Endothelial cell of umbilical vein (primary cell): ENCODE measurements at regions not wholly inside any gene's neighbourhood (a gene's known extent, or its start where the extent isn't known, plus 50 kb on each side); places are given as distances from the start of the nearest gene placed in this dataset.

Source experiments
- BruUV-seq: library from RNA; stranded (reverse); fragments of 400-500 nt; replicated peaks from 2 replicates; lab custom pipeline; 2021; lab: Mats Ljungman, UMichigan
- CTCF ChIA-PET: fragments of 300-600, 350-600 bp; sonication (Branson Sonifier 250); formaldehyde crosslinking; loops from one replicate; lab custom pipeline; 2021; ENCODE audit warnings: antibody characterized with exemption, inconsistent platforms; lab: Charles Lee
- POLR2A ChIA-PET: fragments of 300-600, 350-600 bp; sonication (Branson Sonifier 250); formaldehyde crosslinking; loops from one replicate; lab custom pipeline; 2021; ENCODE audit warnings: antibody characterized with exemption, inconsistent platforms; lab: Charles Lee
- DNase-seq: peaks from one replicate; pipeline ENCODE4 v3.0.0-alpha.2; 2011; ENCODE audit warnings: low read depth, low spot score
- FAIRE-seq: peaks from 2 replicates; lab custom pipeline; 2011; peaks lifted over from hg19 to GRCh38; lab: Jason Lieb, UNC
- H2AFZ ChIP-seq: 2 replicates; pipeline ENCODE4 v1.6.0; 2012; ENCODE audit warnings: low read depth, low read length, control low read depth, inconsistent platforms
- H3K27ac ChIP-seq: 2 replicates; pipeline ENCODE4 v1.5.1; 2011; ENCODE audit warnings: low read depth, mild to moderate bottlenecking, control low read depth, low read length, moderate library complexity; ENCODE audit not compliant: insufficient read depth
- H3K27me3 ChIP-seq, 2 experiments: 2 replicates each; pipeline versions ENCODE4 v1.6.0 to v1.6.1; 2011; ENCODE audit warnings: low read length in 2 of 2, mixed read lengths in 1 of 2; ENCODE audit not compliant: control insufficient read depth in 2 of 2, insufficient read depth in 2 of 2
- H3K36me3 ChIP-seq, 2 experiments: 2 replicates in 1 of 2; 3 replicates in 1 of 2; pipeline ENCODE4 v1.5.1; 2011; ENCODE audit warnings: low read length in 2 of 2, mild to moderate bottlenecking in 1 of 2, moderate library complexity in 1 of 2; ENCODE audit not compliant: control insufficient read depth in 2 of 2, insufficient read depth in 2 of 2; ENCODE audit errors: extremely low read depth in 1 of 2
- H3K4me1 ChIP-seq: 3 replicates; pipeline ENCODE4 v1.5.1; 2011; ENCODE audit warnings: mild to moderate bottlenecking, low read length; ENCODE audit not compliant: control insufficient read depth, insufficient read depth; ENCODE audit errors: extremely low read depth
- H3K4me2 ChIP-seq: 2 replicates; pipeline ENCODE4 v1.6.1; 2011; ENCODE audit warnings: low read length, control low read depth, mixed read lengths; ENCODE audit not compliant: insufficient read depth
- H3K4me3 ChIP-seq, 3 experiments: fragments of 200-600 bp in 1 of 3; sonication (generic), shearing (Covaris generic) in 1 of 3; replicated peaks in 1 of 3; 2 replicates each; pipeline ENCODE4 v1.5.1; 2011 to 2016; ENCODE audit warnings: control low read depth in 3 of 3, low read length in 3 of 3, mild to moderate bottlenecking in 2 of 3, inconsistent platforms in 1 of 3, low read depth in 1 of 3, moderate library complexity in 1 of 3; ENCODE audit not compliant: insufficient read depth in 1 of 3
- H3K79me2 ChIP-seq: 2 replicates; pipeline ENCODE4 v1.6.0; 2012; ENCODE audit warnings: low read length, inconsistent platforms; ENCODE audit not compliant: control insufficient read depth, insufficient read depth
- H3K9ac ChIP-seq: replicated peaks from 2 replicates; pipeline ENCODE3; 2011; ENCODE audit warnings: low read length, control low read depth; ENCODE audit not compliant: insufficient read depth; ENCODE audit errors: extremely low read depth
- H3K9me1 ChIP-seq: replicated peaks from 3 replicates; pipeline ENCODE4 v1.6.0; 2011; ENCODE audit warnings: mild to moderate bottlenecking, low read length; ENCODE audit not compliant: control insufficient read depth, insufficient read depth; ENCODE audit errors: extremely low read depth
- H3K9me3 ChIP-seq: replicated peaks from 2 replicates; pipeline ENCODE4 v1.5.1; 2012; ENCODE audit warnings: low read length, inconsistent platforms; ENCODE audit not compliant: control insufficient read depth, insufficient read depth
- H4K20me1 ChIP-seq: replicated peaks from 2 replicates; pipeline ENCODE3; 2011; ENCODE audit warnings: mild to moderate bottlenecking, low read length; ENCODE audit not compliant: control insufficient read depth, insufficient read depth; ENCODE audit errors: extremely low read depth
- CTCF ChIP-seq, 2 donors: IDR thresholded peaks; 1 replicate in 1 of 2; 2 replicates in 1 of 2; pipeline ENCODE4 v1.5.1; 2011; ENCODE audit warnings: low read length in 2 of 2, mild to moderate bottlenecking in 2 of 2, moderate library complexity in 2 of 2, control low read depth in 1 of 2, inconsistent platforms in 1 of 2, low read depth in 1 of 2; ENCODE audit not compliant: insufficient read depth in 1 of 2; ENCODE audit errors: extremely low read depth in 1 of 2
- EZH2 ChIP-seq: IDR thresholded peaks from 2 replicates; pipeline ENCODE4 v1.6.1; 2012; ENCODE audit warnings: borderline replicate concordance, low read depth, mild to moderate bottlenecking, moderate library complexity, low read length, inconsistent platforms; ENCODE audit not compliant: severe bottlenecking
- FOS ChIP-seq: IDR thresholded peaks from 2 replicates; pipeline ENCODE4 v1.6.1; 2011; ENCODE audit warnings: mild to moderate bottlenecking, low read length, moderate library complexity, borderline replicate concordance; ENCODE audit not compliant: insufficient read depth
- GATA2 ChIP-seq: IDR thresholded peaks from 2 replicates; pipeline ENCODE4 v1.7.0; 2011; ENCODE audit warnings: low read depth, mild to moderate bottlenecking, moderate library complexity, mixed read lengths, low read length; ENCODE audit not compliant: insufficient read length, insufficient read depth
- JUN ChIP-seq: IDR thresholded peaks from 2 replicates; pipeline ENCODE4 v1.6.1; 2011; ENCODE audit warnings: borderline replicate concordance, low read depth; ENCODE audit not compliant: insufficient read length, insufficient read depth
- MYC ChIP-seq: IDR thresholded peaks from one replicate; pipeline ENCODE4 v1.6.1; 2011; ENCODE audit warnings: mild to moderate bottlenecking, low read depth, low read length
- POLR2A ChIP-seq: IDR thresholded peaks from 2 replicates; pipeline ENCODE4 v1.6.1; 2012; ENCODE audit warnings: low read depth, mild to moderate bottlenecking, control low read depth, low read length
- POLR2AphosphoS5 ChIP-seq: IDR thresholded peaks from 2 replicates; pipeline ENCODE4 v1.6.1; 2012; ENCODE audit warnings: low read depth, mild to moderate bottlenecking, control low read depth, low read length, moderate library complexity; ENCODE audit not compliant: insufficient read depth
- dilution Hi-C: fragments of 300-500 bp; cut with MboI; formaldehyde crosslinking; loops from one replicate; pipeline ENCODE4 v1.15.0; 2019; ENCODE audit warnings: low sequenced_read_pairs; ENCODE audit not compliant: extremely low pct_ligation_motif_present
- intact Hi-C: fragments of 100-400 bp; cut with micrococcal nuclease; formaldehyde crosslinking; loops from one replicate; pipeline ENCODE4 v1.10.0; 2022
- TF ChIP-seq, protein P1 (sequence below): IDR thresholded peaks from 2 replicates; pipeline ENCODE4 v1.6.1; 2011; ENCODE audit not compliant: insufficient read depth, insufficient read length

DNA sequence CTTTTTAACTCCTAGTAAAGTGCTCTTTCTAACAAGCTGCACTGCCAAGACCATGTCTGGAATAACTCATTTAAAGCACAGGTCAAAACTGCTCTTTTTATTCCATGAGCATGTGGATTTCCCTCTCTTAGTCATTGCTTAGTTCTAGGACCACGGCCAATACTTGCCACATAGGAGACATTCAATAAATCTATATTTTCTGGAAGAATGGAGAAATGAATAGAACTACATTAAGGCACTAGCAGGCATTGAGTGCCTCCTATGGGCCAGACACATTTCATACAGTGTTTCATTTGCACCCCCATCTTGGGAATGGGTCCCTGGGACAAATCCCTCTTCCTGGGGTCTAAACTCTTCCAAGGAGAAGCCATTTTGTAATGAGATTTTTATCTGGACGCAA lies 552.8 kb upstream of the CITED2 start:
- dilution Hi-C loops, result no loop called here
- Histone ChIP-seq H3K4me2 (no peak overlapping the region), H3K9me1 (no peaks in the 10 kb centered on the region), H3K27ac (no peak overlapping the region), H3K4me3 (no peak overlapping the region), H2AFZ (no peak overlapping the region), H3K27me3 (no peaks in the 10 kb centered on the region), H3K9ac (no peak overlapping the region), H3K36me3 (no peaks in the 10 kb centered on the region), H4K20me1 (no peaks in the 10 kb centered on the region), H3K79me2 (no peaks in the 10 kb centered on the region), H3K4me1 (no peaks in the 10 kb centered on the region), H3K9me3 (no peaks in the 10 kb centered on the region)
- CTCF ChIA-PET, result no interaction called here
- no peak for FAIRE-seq
- TF ChIP-seq CTCF (IDR thresholded peaks at IDR 0.05; ENCODE audit: extremely low read depth in 1 of 2, insufficient read depth in 1 of 2, low read depth in 1 of 2, low read length in 2 of 2) (no peak), POLR2A (no peak), EZH2 (no peak)
- intact Hi-C loops, result loop anchor here (5.0 kb wide), 1 partner anchor 555 kb away; the partner anchor contains the start of gene CITED2
- POLR2A ChIA-PET, result no interaction called here
- BruUV-seq, result no TSS peak
- peak; percentile 22 for DNase-seq

DNA sequence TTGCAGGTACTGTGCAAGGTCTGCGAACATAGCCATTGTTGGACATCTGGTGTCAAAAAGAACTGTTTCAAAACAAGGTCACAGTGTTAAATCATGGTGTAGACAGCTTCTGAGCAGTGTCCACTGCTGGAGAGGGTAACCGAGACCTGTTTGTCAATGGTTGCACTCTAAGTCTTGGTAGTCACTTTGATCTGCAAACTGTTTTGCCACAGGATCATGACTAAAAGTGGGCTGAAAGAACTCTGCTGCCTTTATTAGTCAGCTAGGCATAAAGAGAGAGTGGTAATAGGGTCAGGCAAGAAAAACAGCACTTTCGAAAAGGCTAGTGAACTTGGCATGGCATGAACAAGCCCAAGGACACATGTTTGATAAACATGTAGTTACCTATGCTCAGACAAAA lies 552.3 kb upstream of the CITED2 start:
- no TSS peak for BruUV-seq
- no peak overlapping the region for H3K4me3 ChIP-seq
- H4K20me1 ChIP-seq, result no peaks in the 10 kb centered on the region
- H3K9me1 ChIP-seq, result no peaks in the 10 kb centered on the region
- dilution Hi-C loops, result no loop called here
- ChIA-PET CTCF (no interaction called here), POLR2A (no interaction called here)
- H2AFZ ChIP-seq, result no peak overlapping the region
- H3K4me2 ChIP-seq, result no peak overlapping the region
- no peak overlapping the region for H3K9ac ChIP-seq
- no peaks in the 10 kb centered on the region for H3K9me3 ChIP-seq
- no peak for FAIRE-seq
- H3K36me3 ChIP-seq, result no peaks in the 10 kb centered on the region
- no peaks in the 10 kb centered on the region for H3K27me3 ChIP-seq
- H3K27ac ChIP-seq, result no peak overlapping the region
- H3K4me1 ChIP-seq, result no peaks in the 10 kb centered on the region
- no peak for TF ChIP-seq POLR2A
- no peak for TF ChIP-seq EZH2
- no peak for TF ChIP-seq FOS
- no peak for TF ChIP-seq POLR2AphosphoS5
- TF ChIP-seq, protein P1, sequence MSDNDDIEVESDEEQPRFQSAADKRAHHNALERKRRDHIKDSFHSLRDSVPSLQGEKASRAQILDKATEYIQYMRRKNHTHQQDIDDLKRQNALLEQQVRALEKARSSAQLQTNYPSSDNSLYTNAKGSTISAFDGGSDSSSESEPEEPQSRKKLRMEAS, result no peak
- no peak for TF ChIP-seq JUN
- no peak for TF ChIP-seq CTCF (IDR thresholded peaks at IDR 0.05; ENCODE audit: extremely low read depth in 1 of 2, insufficient read depth in 1 of 2, low read depth in 1 of 2, low read length in 2 of 2)
- no peak for TF ChIP-seq GATA2
- TF ChIP-seq MYC, result no peak
- H3K79me2 ChIP-seq, result no peaks in the 10 kb centered on the region
- intact Hi-C loops, result loop anchor here (5.0 kb wide), 1 partner anchor 554 kb away; the partner anchor contains the start of gene CITED2
- DNase-seq, result no peak
